GM12878 (cell line): ENCODE measurements at regions not wholly inside any gene's neighbourhood (a gene's known extent, or its start where the extent isn't known, plus 50 kb on each side); places are given as distances from the start of the nearest gene placed in this dataset.
A peak's percentile ranks its signal among the peaks of the same experiment; 100 is the strongest.

Experiments
- ATAC-seq: fragments of 200-7000 bp; cut with Tn5 transposase; 3 replicates; pipeline ENCODE4 v1.9.1; 2020; ENCODE audit warnings: mild to moderate bottlenecking, moderate library complexity
- BruUV-seq: library from RNA; stranded (reverse); fragments of 400-500 nt; replicated peaks from 2 replicates; lab custom pipeline; 2021; lab: Mats Ljungman, UMichigan
- CTCF ChIA-PET: fragments of 300-600 bp; sonication (Branson Sonifier 250); formaldehyde crosslinking; extraction: SDS; loops from one replicate; lab custom pipeline; 2021; ENCODE audit warnings: inconsistent platforms; lab: Yijun Ruan, JAX
- POLR2A ChIA-PET: fragments of 350-600 bp; formaldehyde crosslinking; extraction: SDS; loops from one replicate; lab custom pipeline; 2021; ENCODE audit warnings: inconsistent platforms; lab: Charles Lee
- RAD21 ChIA-PET: fragments of 300-600 bp; sonication (Branson Sonifier 250); formaldehyde crosslinking; loops from one replicate; lab custom pipeline; 2023; ENCODE audit warnings: antibody characterized with exemption; ENCODE audit not compliant: unreplicated experiment; lab: Charles Lee
- SMC1A ChIA-PET: fragments of 300-600 bp; sonication (Branson Sonifier 250); formaldehyde crosslinking; loops from one replicate; lab custom pipeline; 2023; ENCODE audit not compliant: unreplicated experiment, uncharacterized antibody; lab: Charles Lee
- DNase-seq: peaks from one replicate; pipeline ENCODE4 v3.0.0-alpha.2; 2011; ENCODE audit warnings: low read depth, low spot score
- FAIRE-seq: peaks from 3 replicates; lab custom pipeline; 2011; peaks lifted over from hg19 to GRCh38; lab: Jason Lieb, UNC
- H2AFZ ChIP-seq: 2 replicates; pipeline ENCODE4 v1.6.0; 2011; ENCODE audit warnings: low read depth, low read length, control low read depth; ENCODE audit not compliant: control insufficient read depth
- H3K27ac ChIP-seq: 2 replicates; pipeline ENCODE4 v1.5.1; 2011; ENCODE audit warnings: control low read depth; ENCODE audit not compliant: control insufficient read depth, insufficient read depth
- H3K27me3 ChIP-seq, 2 experiments: replicated peaks in 1 of 2; 2 replicates each; pipeline versions ENCODE4 v1.6.0 to v1.6.1; 2011; ENCODE audit warnings: low read length in 1 of 2; ENCODE audit not compliant: control insufficient read depth in 2 of 2, insufficient read depth in 2 of 2
- H3K36me3 ChIP-seq, 2 experiments: 2 replicates each; pipeline ENCODE4 v1.5.1; 2011; ENCODE audit warnings: low read length in 1 of 2; ENCODE audit not compliant: control insufficient read depth in 2 of 2, insufficient read depth in 2 of 2
- H3K4me1 ChIP-seq: 2 replicates; pipeline ENCODE4 v1.6.1; 2011; ENCODE audit warnings: mild to moderate bottlenecking, low read length, moderate library complexity, mixed read lengths; ENCODE audit not compliant: control insufficient read depth, insufficient read depth
- H3K4me2 ChIP-seq: 2 replicates; pipeline ENCODE4 v1.6.0; 2011; ENCODE audit warnings: control low read depth; ENCODE audit not compliant: control insufficient read depth, insufficient read depth
- H3K4me3 ChIP-seq: fragments of 200-600 bp; sonication (generic); 2 replicates; pipeline ENCODE4 v1.5.1; 2016
- H3K79me2 ChIP-seq: 2 replicates; pipeline ENCODE4 v1.6.0; 2011; ENCODE audit warnings: low read length; ENCODE audit not compliant: control insufficient read depth, insufficient read depth
- H3K9ac ChIP-seq: 2 replicates; pipeline ENCODE4 v1.8.0; 2011; ENCODE audit warnings: low read length, control low read depth, mixed read lengths; ENCODE audit not compliant: control insufficient read depth, insufficient read depth
- H3K9me3 ChIP-seq: replicated peaks from 3 replicates; pipeline ENCODE4 v1.5.1; 2011; ENCODE audit warnings: mild to moderate bottlenecking, low read length; ENCODE audit not compliant: control insufficient read depth, insufficient read depth
- H4K20me1 ChIP-seq: 2 replicates; pipeline ENCODE4 v1.6.0; 2011; ENCODE audit not compliant: control insufficient read depth, insufficient read depth
- ATF7 ChIP-seq: fragments of 450-650 bp; IDR thresholded peaks from 2 replicates; pipeline ENCODE4 v1.6.1; 2016; ENCODE audit warnings: low read depth, mild to moderate bottlenecking
- CBFB ChIP-seq: IDR thresholded peaks from 2 replicates; pipeline ENCODE4 v1.6.1; 2016; ENCODE audit warnings: antibody characterized with exemption, low read depth
- CEBPZ ChIP-seq: fragments of 150-350 bp; IDR thresholded peaks from 2 replicates; pipeline ENCODE4 v1.6.1; 2016; ENCODE audit warnings: low read depth, low read length
- CREB1 ChIP-seq: IDR thresholded peaks from 2 replicates; pipeline ENCODE4 v1.6.1; 2012; ENCODE audit warnings: low read depth, mild to moderate bottlenecking, inconsistent platforms
- HSF1 ChIP-seq: fragments of 150-350 bp; IDR thresholded peaks from 2 replicates; pipeline ENCODE4 v1.6.1; 2014; ENCODE audit warnings: mild to moderate bottlenecking, low read depth, low read length
- IRF3 ChIP-seq: fragments of 450-650 bp; IDR thresholded peaks from 2 replicates; pipeline ENCODE4 v1.6.1; 2014; ENCODE audit warnings: mild to moderate bottlenecking
- JUNB ChIP-seq: IDR thresholded peaks from 2 replicates; pipeline ENCODE4 v1.6.1; 2016; ENCODE audit warnings: antibody characterized with exemption, mild to moderate bottlenecking
- KLF5 ChIP-seq: fragments of 450-650 bp; IDR thresholded peaks from 2 replicates; pipeline ENCODE4 v1.6.1; 2014; ENCODE audit warnings: mild to moderate bottlenecking; ENCODE audit not compliant: partially characterized antibody
- MEF2A ChIP-seq: IDR thresholded peaks from 2 replicates; pipeline ENCODE4 v1.6.1; 2011; ENCODE audit warnings: low read depth, mild to moderate bottlenecking, low read length, moderate library complexity; ENCODE audit not compliant: insufficient read depth
- MEF2B ChIP-seq: fragments of 450-650 bp; IDR thresholded peaks from 2 replicates; pipeline ENCODE4 v1.6.1; 2018; ENCODE audit warnings: mild to moderate bottlenecking, moderate library complexity; ENCODE audit not compliant: partially characterized antibody, poor library complexity, severe bottlenecking
- MTA2 ChIP-seq: fragments of 450-650 bp; IDR thresholded peaks from 2 replicates; pipeline ENCODE4 v1.6.1; 2016; ENCODE audit warnings: low read depth, mild to moderate bottlenecking, moderate library complexity
- MTA3 ChIP-seq: IDR thresholded peaks from 2 replicates; pipeline ENCODE4 v1.6.1; 2012; ENCODE audit warnings: low read length, inconsistent platforms, borderline replicate concordance
- NFIC ChIP-seq: IDR thresholded peaks from 2 replicates; pipeline ENCODE4 v1.6.1; 2012; ENCODE audit warnings: low read depth, mild to moderate bottlenecking, inconsistent platforms, low read length, moderate library complexity
- NRF1 ChIP-seq: conservative IDR thresholded peaks from 2 replicates; pipeline ENCODE4 v1.6.1; 2011; ENCODE audit warnings: mild to moderate bottlenecking, low read depth, low read length, improper control_type of control experiment
- PML ChIP-seq: IDR thresholded peaks from 2 replicates; pipeline ENCODE4 v1.6.1; 2012; ENCODE audit warnings: low read length, inconsistent platforms
- POLR2AphosphoS2 ChIP-seq: IDR thresholded peaks from 2 replicates; pipeline ENCODE4 v1.6.1; 2011; ENCODE audit warnings: low read depth, mild to moderate bottlenecking, low read length, improper control_type of control experiment, moderate library complexity
- RAD21 ChIP-seq: IDR thresholded peaks from 2 replicates; pipeline ENCODE4 v1.6.1; 2011; ENCODE audit warnings: mild to moderate bottlenecking, low read depth, low read length, moderate library complexity; ENCODE audit not compliant: insufficient read depth
- RUNX3 ChIP-seq: IDR thresholded peaks from 2 replicates; pipeline ENCODE4 v1.6.1; 2012; ENCODE audit warnings: low read length, inconsistent platforms
- ZBED1 ChIP-seq: IDR thresholded peaks from 2 replicates; pipeline ENCODE4 v1.6.1; 2016; ENCODE audit warnings: borderline replicate concordance
- ZNF217 ChIP-seq: fragments of 450-650 bp; IDR thresholded peaks from 2 replicates; pipeline ENCODE4 v1.6.1; 2017; ENCODE audit warnings: antibody characterized with exemption, mild to moderate bottlenecking
- WGBS: methylation state at CpG from one replicate; pipeline ENCODE4 v1.1.6; 2016; ENCODE audit warnings: low lambda C conversion rate; ENCODE audit not compliant: insufficient replicate concordance, insufficient coverage; ENCODE audit errors: missing lambda C conversion rate; 5-methylcytosine and 5-hydroxymethylcytosine counted together
- in situ Hi-C: fragments of 300-500 bp; cut with MboI; formaldehyde crosslinking; loops from 9 replicates; pipeline ENCODE4 v1.14.3; 2018; ENCODE audit warnings: mixed read lengths
- intact Hi-C: fragments of 100-400 bp; cut with micrococcal nuclease; formaldehyde crosslinking; loops from one replicate; pipeline ENCODE4 v1.14.2; 2022; ENCODE audit not compliant: unreplicated experiment

GRCh38 chr2:65536596-65536995 is 104.2 kb upstream of the SPRED2 start:
- DNase-seq (peak; percentile 64), ATAC-seq (peak; percentile 96), FAIRE-seq (peak; percentile 61)
- Histone ChIP-seq H3K9me3 (no peaks in the 10 kb centered on the region), H4K20me1 (no peaks in the 10 kb centered on the region), H3K79me2 (no peaks in the 10 kb centered on the region), H3K27ac (no peak overlapping the region), H3K9ac (no peak overlapping the region), H3K36me3 (no peaks in the 10 kb centered on the region), H3K4me2 (no peak overlapping the region; the same call in 1 of the 2 replicates), H3K27me3 (peaks cover 0 to 1% of the 10 kb centered on the region in 2 experiments; a peak in 2 of 4 replicates), H3K4me3 (no peak overlapping the region), H3K4me1 (peaks cover 10% of the 10 kb centered on the region; the same call in 1 of the 2 replicates), H2AFZ (no peak overlapping the region)
- ChIA-PET CTCF (interaction anchor here (0.6 to 1.6 kb wide), 6 partner anchors 37 to 1710 kb away, joined by 3 to 4 read pairs (median 4); no protein-coding TSS in a partner anchor), SMC1A (interaction anchor here (1.0 to 1.5 kb wide), 7 partner anchors 11 to 167 kb away, joined by 3 to 5 read pairs (median 3); no protein-coding TSS in a partner anchor), RAD21 (interaction anchor here (0.7 to 1.2 kb wide), 7 partner anchors 16 to 277 kb away, joined by 3 to 8 read pairs (median 3); no protein-coding TSS in a partner anchor), POLR2A (interaction anchor here (0.5 to 1.2 kb wide), 3 partner anchors 16 to 280 kb away, joined by 4 to 5 read pairs (median 4); no protein-coding TSS in a partner anchor)
- 0% methylated on average over 3 of the region's 4 CpGs for WGBS
- in situ Hi-C loops (no loop called here), intact Hi-C loops (loop anchor here (2.0 kb wide), 1 partner anchor 100 kb away; no protein-coding TSS in a partner anchor)
- no TSS peak for BruUV-seq
- TF ChIP-seq MTA2 (peak; percentile 82), CBFB (peak; percentile 55; the same call in 1 of the 2 replicates), ZNF217 (peak; percentile 87), NRF1 (no peak), CREB1 (peak; percentile 56), MEF2A (peak; percentile 65; the same call in 1 of the 2 replicates), RAD21 (no peak), HSF1 (no peak), IRF3 (no peak), POLR2AphosphoS2 (no peak), NFIC (peak; percentile 93), RUNX3 (peak; percentile 89), MTA3 (peak; percentile 58; the same call in 1 of the 2 replicates), PML (no peak), ZBED1 (peak; percentile 76; the same call in 1 of the 2 replicates), KLF5 (no peak), ATF7 (peak; percentile 80), MEF2B (peak; percentile 89), CEBPZ (no peak), JUNB (peak; percentile 92)
